ENCODE measurements at regions not wholly inside any gene's neighbourhood (a gene's known extent, or its start where the extent isn't known, plus 50 kb on each side); places are given as distances from the start of the nearest gene placed in this dataset.
"Not testable (repeated sequence)": the region's sequence is repeated elsewhere in the genome, so short reads cannot be mapped to it uniquely, and the experiment has no call there.

DNA sequence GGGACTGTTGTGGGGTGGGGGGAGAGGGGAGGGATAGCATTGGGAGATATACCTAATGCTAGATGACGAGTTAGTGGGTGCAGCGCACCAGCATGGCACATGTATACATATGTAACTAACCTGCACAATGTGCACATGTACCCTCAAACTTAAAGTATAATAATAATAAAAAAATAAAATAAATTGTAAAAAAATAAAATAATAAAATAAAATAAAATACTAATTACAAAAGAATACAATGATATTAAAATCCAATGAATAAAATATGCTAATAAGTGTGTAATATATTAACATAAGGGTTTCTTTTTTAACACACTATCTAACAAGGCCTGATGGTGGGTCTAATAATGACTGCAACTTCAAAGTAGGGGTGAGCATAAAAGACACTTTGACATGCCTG is 177.6 kb downstream of the CPEB2 start:
- TF ChIP-seq POLR2A (IDR thresholded peaks at IDR 0.05; ENCODE audit: low read depth, low read length); POLR2AphosphoS5 (IDR thresholded peaks at IDR 0.05; ENCODE audit: low read depth, low read length); TAF1 (IDR thresholded peaks at IDR 0.05; ENCODE audit: borderline replicate concordance, low read depth, low read length): not testable (repeated sequence)

Data from GM12892 (cell line).